Endothelial cell of umbilical vein (primary cell): ENCODE measurements at regions not wholly inside any gene's neighbourhood (a gene's known extent, or its start where the extent isn't known, plus 50 kb on each side); places are given as distances from the start of the nearest gene placed in this dataset.

ENCODE experiments used
- BruUV-seq: library from RNA; stranded (reverse); fragments of 400-500 nt; replicated peaks from 2 replicates; lab custom pipeline; 2021; lab: Mats Ljungman, UMichigan
- CTCF ChIA-PET: fragments of 300-600, 350-600 bp; sonication (Branson Sonifier 250); formaldehyde crosslinking; loops from one replicate; lab custom pipeline; 2021; ENCODE audit warnings: antibody characterized with exemption, inconsistent platforms; lab: Charles Lee
- POLR2A ChIA-PET: fragments of 300-600, 350-600 bp; sonication (Branson Sonifier 250); formaldehyde crosslinking; loops from one replicate; lab custom pipeline; 2021; ENCODE audit warnings: antibody characterized with exemption, inconsistent platforms; lab: Charles Lee
- DNase-seq: peaks from one replicate; pipeline ENCODE4 v3.0.0-alpha.2; 2011; ENCODE audit warnings: low read depth, low spot score
- FAIRE-seq: peaks from 2 replicates; lab custom pipeline; 2011; peaks lifted over from hg19 to GRCh38; lab: Jason Lieb, UNC
- H2AFZ ChIP-seq: 2 replicates; pipeline ENCODE4 v1.6.0; 2012; ENCODE audit warnings: low read depth, low read length, control low read depth, inconsistent platforms
- H3K27ac ChIP-seq: 2 replicates; pipeline ENCODE4 v1.5.1; 2011; ENCODE audit warnings: low read depth, mild to moderate bottlenecking, control low read depth, low read length, moderate library complexity; ENCODE audit not compliant: insufficient read depth
- H3K27me3 ChIP-seq, 2 experiments: 2 replicates each; pipeline versions ENCODE4 v1.6.0 to v1.6.1; 2011; ENCODE audit warnings: low read length in 2 of 2, mixed read lengths in 1 of 2; ENCODE audit not compliant: control insufficient read depth in 2 of 2, insufficient read depth in 2 of 2
- H3K36me3 ChIP-seq, 2 experiments: 2 replicates in 1 of 2; 3 replicates in 1 of 2; pipeline ENCODE4 v1.5.1; 2011; ENCODE audit warnings: low read length in 2 of 2, mild to moderate bottlenecking in 1 of 2, moderate library complexity in 1 of 2; ENCODE audit not compliant: control insufficient read depth in 2 of 2, insufficient read depth in 2 of 2; ENCODE audit errors: extremely low read depth in 1 of 2
- H3K4me1 ChIP-seq: 3 replicates; pipeline ENCODE4 v1.5.1; 2011; ENCODE audit warnings: mild to moderate bottlenecking, low read length; ENCODE audit not compliant: control insufficient read depth, insufficient read depth; ENCODE audit errors: extremely low read depth
- H3K4me2 ChIP-seq: 2 replicates; pipeline ENCODE4 v1.6.1; 2011; ENCODE audit warnings: low read length, control low read depth, mixed read lengths; ENCODE audit not compliant: insufficient read depth
- H3K4me3 ChIP-seq, 3 experiments: fragments of 200-600 bp in 1 of 3; sonication (generic), shearing (Covaris generic) in 1 of 3; replicated peaks in 1 of 3; 2 replicates each; pipeline ENCODE4 v1.5.1; 2011 to 2016; ENCODE audit warnings: control low read depth in 3 of 3, low read length in 3 of 3, mild to moderate bottlenecking in 2 of 3, inconsistent platforms in 1 of 3, low read depth in 1 of 3, moderate library complexity in 1 of 3; ENCODE audit not compliant: insufficient read depth in 1 of 3
- H3K79me2 ChIP-seq: 2 replicates; pipeline ENCODE4 v1.6.0; 2012; ENCODE audit warnings: low read length, inconsistent platforms; ENCODE audit not compliant: control insufficient read depth, insufficient read depth
- H3K9ac ChIP-seq: replicated peaks from 2 replicates; pipeline ENCODE3; 2011; ENCODE audit warnings: low read length, control low read depth; ENCODE audit not compliant: insufficient read depth; ENCODE audit errors: extremely low read depth
- H3K9me1 ChIP-seq: replicated peaks from 3 replicates; pipeline ENCODE4 v1.6.0; 2011; ENCODE audit warnings: mild to moderate bottlenecking, low read length; ENCODE audit not compliant: control insufficient read depth, insufficient read depth; ENCODE audit errors: extremely low read depth
- H3K9me3 ChIP-seq: replicated peaks from 2 replicates; pipeline ENCODE4 v1.5.1; 2012; ENCODE audit warnings: low read length, inconsistent platforms; ENCODE audit not compliant: control insufficient read depth, insufficient read depth
- H4K20me1 ChIP-seq: replicated peaks from 2 replicates; pipeline ENCODE3; 2011; ENCODE audit warnings: mild to moderate bottlenecking, low read length; ENCODE audit not compliant: control insufficient read depth, insufficient read depth; ENCODE audit errors: extremely low read depth
- EZH2 ChIP-seq: IDR thresholded peaks from 2 replicates; pipeline ENCODE4 v1.6.1; 2012; ENCODE audit warnings: borderline replicate concordance, low read depth, mild to moderate bottlenecking, moderate library complexity, low read length, inconsistent platforms; ENCODE audit not compliant: severe bottlenecking
- FOS ChIP-seq: IDR thresholded peaks from 2 replicates; pipeline ENCODE4 v1.6.1; 2011; ENCODE audit warnings: mild to moderate bottlenecking, low read length, moderate library complexity, borderline replicate concordance; ENCODE audit not compliant: insufficient read depth
- GATA2 ChIP-seq: IDR thresholded peaks from 2 replicates; pipeline ENCODE4 v1.7.0; 2011; ENCODE audit warnings: low read depth, mild to moderate bottlenecking, moderate library complexity, mixed read lengths, low read length; ENCODE audit not compliant: insufficient read length, insufficient read depth
- JUN ChIP-seq: IDR thresholded peaks from 2 replicates; pipeline ENCODE4 v1.6.1; 2011; ENCODE audit warnings: borderline replicate concordance, low read depth; ENCODE audit not compliant: insufficient read length, insufficient read depth
- MAX ChIP-seq: IDR thresholded peaks from 2 replicates; pipeline ENCODE4 v1.6.1; 2011; ENCODE audit not compliant: insufficient read depth, insufficient read length
- MYC ChIP-seq: IDR thresholded peaks from one replicate; pipeline ENCODE4 v1.6.1; 2011; ENCODE audit warnings: mild to moderate bottlenecking, low read depth, low read length
- POLR2A ChIP-seq: IDR thresholded peaks from 2 replicates; pipeline ENCODE4 v1.6.1; 2012; ENCODE audit warnings: low read depth, mild to moderate bottlenecking, control low read depth, low read length
- POLR2AphosphoS5 ChIP-seq: IDR thresholded peaks from 2 replicates; pipeline ENCODE4 v1.6.1; 2012; ENCODE audit warnings: low read depth, mild to moderate bottlenecking, control low read depth, low read length, moderate library complexity; ENCODE audit not compliant: insufficient read depth
- dilution Hi-C: fragments of 300-500 bp; cut with MboI; formaldehyde crosslinking; loops from one replicate; pipeline ENCODE4 v1.15.0; 2019; ENCODE audit warnings: low sequenced_read_pairs; ENCODE audit not compliant: extremely low pct_ligation_motif_present
- intact Hi-C: fragments of 100-400 bp; cut with micrococcal nuclease; formaldehyde crosslinking; loops from one replicate; pipeline ENCODE4 v1.10.0; 2022
- TF ChIP-seq, protein P1 (sequence below), 2 donors: IDR thresholded peaks; 1 replicate in 1 of 2; 2 replicates in 1 of 2; pipeline ENCODE4 v1.5.1; 2011; ENCODE audit warnings: low read length in 2 of 2, mild to moderate bottlenecking in 2 of 2, moderate library complexity in 2 of 2, control low read depth in 1 of 2, inconsistent platforms in 1 of 2, low read depth in 1 of 2; ENCODE audit not compliant: insufficient read depth in 1 of 2; ENCODE audit errors: extremely low read depth in 1 of 2

DNA sequence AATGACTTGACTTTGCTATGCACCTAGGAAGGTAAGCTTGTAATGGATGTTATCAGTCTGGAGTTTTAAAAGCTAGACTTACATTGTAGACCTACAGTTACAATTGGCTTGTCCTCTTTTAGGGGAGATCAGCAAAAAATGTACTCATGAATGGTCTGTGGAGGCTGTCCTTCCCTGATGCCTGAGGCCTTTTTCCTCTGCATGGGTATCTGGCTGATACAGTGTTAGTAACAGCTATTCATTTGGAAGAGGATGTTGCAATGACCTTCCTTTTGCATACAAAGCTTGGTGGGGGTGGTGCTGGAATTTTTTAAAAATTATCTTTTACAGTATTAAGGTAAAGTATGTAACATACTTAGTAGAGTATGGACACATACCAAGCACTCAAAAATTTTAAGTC, 525.5 kb downstream of the KIF2B start:
- H4K20me1 ChIP-seq, result no peaks in the 10 kb centered on the region
- no peak for FAIRE-seq
- no peaks in the 10 kb centered on the region for H3K36me3 ChIP-seq
- no peaks in the 10 kb centered on the region for H3K9me1 ChIP-seq
- BruUV-seq, result no TSS peak
- H3K27me3 ChIP-seq, result no peaks in the 10 kb centered on the region
- no peak overlapping the region for H2AFZ ChIP-seq
- no peaks in the 10 kb centered on the region for H3K4me1 ChIP-seq
- ChIA-PET POLR2A (no interaction called here), CTCF (no interaction called here)
- peaks cover 2% of the 10 kb centered on the region for H3K9me3 ChIP-seq
- no peak overlapping the region for H3K4me3 ChIP-seq
- no peak overlapping the region for H3K9ac ChIP-seq
- TF ChIP-seq MAX, result no peak
- no peak for TF ChIP-seq MYC
- TF ChIP-seq GATA2, result no peak
- TF ChIP-seq, protein P1, sequence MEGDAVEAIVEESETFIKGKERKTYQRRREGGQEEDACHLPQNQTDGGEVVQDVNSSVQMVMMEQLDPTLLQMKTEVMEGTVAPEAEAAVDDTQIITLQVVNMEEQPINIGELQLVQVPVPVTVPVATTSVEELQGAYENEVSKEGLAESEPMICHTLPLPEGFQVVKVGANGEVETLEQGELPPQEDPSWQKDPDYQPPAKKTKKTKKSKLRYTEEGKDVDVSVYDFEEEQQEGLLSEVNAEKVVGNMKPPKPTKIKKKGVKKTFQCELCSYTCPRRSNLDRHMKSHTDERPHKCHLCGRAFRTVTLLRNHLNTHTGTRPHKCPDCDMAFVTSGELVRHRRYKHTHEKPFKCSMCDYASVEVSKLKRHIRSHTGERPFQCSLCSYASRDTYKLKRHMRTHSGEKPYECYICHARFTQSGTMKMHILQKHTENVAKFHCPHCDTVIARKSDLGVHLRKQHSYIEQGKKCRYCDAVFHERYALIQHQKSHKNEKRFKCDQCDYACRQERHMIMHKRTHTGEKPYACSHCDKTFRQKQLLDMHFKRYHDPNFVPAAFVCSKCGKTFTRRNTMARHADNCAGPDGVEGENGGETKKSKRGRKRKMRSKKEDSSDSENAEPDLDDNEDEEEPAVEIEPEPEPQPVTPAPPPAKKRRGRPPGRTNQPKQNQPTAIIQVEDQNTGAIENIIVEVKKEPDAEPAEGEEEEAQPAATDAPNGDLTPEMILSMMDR (IDR thresholded peaks at IDR 0.05; ENCODE audit: extremely low read depth in 1 of 2, insufficient read depth in 1 of 2, low read depth in 1 of 2, low read length in 2 of 2), result no peak
- no peak for TF ChIP-seq EZH2
- no peak for TF ChIP-seq FOS
- no peak for TF ChIP-seq JUN
- no peak for TF ChIP-seq POLR2A
- no peak for TF ChIP-seq POLR2AphosphoS5
- H3K27ac ChIP-seq, result no peak overlapping the region
- dilution Hi-C loops (no loop called here), intact Hi-C loops (no loop called here)
- H3K4me2 ChIP-seq, result no peak overlapping the region
- no peaks in the 10 kb centered on the region for H3K79me2 ChIP-seq
- no peak for DNase-seq
